A549 (cell line): ENCODE measurements at regions not wholly inside any gene's neighbourhood (a gene's known extent, or its start where the extent isn't known, plus 50 kb on each side); places are given as distances from the start of the nearest gene placed in this dataset.

Source experiments
- EP300 ChIP-seq, 2 experiments: fragments of >200 bp; sonication (Bioruptor Twin); formaldehyde crosslinking; IDR thresholded peaks; 2 replicates in 1 of 2; 3 replicates in 1 of 2; pipeline ENCODE4 v1.6.1; 2016 to 2017
- POLR2A ChIP-seq: IDR thresholded peaks from 2 replicates; pipeline ENCODE4 v1.6.1; 2012; ENCODE audit warnings: mild to moderate bottlenecking, low read length
- ZFP36 ChIP-seq: fragments of 450-650 bp; IDR thresholded peaks from 2 replicates; pipeline ENCODE4 v1.6.1; 2014; ENCODE audit warnings: borderline replicate concordance; ENCODE audit not compliant: partially characterized antibody
- TF ChIP-seq, protein P1 (sequence below): fragments of >200 bp; sonication (Bioruptor Twin); formaldehyde crosslinking; IDR thresholded peaks from 3 replicates; pipeline ENCODE4 v1.5.1; 2016

DNA sequence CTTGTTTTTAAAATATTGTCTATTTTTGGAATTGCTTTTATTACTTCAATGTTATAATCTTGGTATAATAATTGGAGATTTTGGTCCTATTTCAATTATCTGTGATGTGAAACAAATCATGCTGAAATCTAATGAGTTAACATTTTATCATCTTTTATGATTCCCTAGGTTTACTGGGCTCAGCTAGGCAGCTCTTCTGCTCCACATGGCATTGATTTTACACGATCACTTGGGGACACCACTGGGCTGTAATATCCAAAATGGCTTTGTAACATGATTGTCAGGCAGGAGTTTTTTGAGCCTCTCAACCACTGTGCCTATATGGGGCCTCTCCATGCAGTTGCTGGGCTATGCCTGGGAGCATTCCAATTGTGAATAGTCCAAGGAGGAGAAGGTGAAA lies 163.3 kb downstream of the PYDC2 start:
- TF ChIP-seq EP300 (IDR thresholded peaks at IDR 0.05) (no peak), POLR2A (no peak), ZFP36 (no peak)
- TF ChIP-seq, protein P1, sequence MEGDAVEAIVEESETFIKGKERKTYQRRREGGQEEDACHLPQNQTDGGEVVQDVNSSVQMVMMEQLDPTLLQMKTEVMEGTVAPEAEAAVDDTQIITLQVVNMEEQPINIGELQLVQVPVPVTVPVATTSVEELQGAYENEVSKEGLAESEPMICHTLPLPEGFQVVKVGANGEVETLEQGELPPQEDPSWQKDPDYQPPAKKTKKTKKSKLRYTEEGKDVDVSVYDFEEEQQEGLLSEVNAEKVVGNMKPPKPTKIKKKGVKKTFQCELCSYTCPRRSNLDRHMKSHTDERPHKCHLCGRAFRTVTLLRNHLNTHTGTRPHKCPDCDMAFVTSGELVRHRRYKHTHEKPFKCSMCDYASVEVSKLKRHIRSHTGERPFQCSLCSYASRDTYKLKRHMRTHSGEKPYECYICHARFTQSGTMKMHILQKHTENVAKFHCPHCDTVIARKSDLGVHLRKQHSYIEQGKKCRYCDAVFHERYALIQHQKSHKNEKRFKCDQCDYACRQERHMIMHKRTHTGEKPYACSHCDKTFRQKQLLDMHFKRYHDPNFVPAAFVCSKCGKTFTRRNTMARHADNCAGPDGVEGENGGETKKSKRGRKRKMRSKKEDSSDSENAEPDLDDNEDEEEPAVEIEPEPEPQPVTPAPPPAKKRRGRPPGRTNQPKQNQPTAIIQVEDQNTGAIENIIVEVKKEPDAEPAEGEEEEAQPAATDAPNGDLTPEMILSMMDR: no peak
